ENCODE measurements at regions not wholly inside any gene's neighbourhood (a gene's known extent, or its start where the extent isn't known, plus 50 kb on each side); places are given as distances from the start of the nearest gene placed in this dataset.

DNA sequence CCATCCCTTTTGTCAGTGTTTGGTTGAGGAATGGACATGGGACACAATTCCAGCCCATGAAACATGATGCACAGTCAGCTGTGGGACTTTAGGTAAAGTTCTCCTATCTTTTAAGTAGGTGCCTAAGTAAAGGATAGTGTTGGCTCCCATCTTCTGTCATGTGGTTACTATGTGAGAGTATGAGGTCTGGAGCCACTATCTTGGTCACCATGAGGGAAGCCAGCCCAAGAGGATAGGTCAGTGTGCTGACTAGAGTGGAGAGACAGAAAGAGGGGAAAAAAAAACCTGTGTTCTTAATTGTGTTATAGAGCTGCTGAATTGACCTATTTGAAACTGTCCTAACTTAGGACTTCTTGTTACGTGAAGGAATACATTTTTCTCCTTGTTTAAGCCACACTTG is 89.7 kb upstream of the NAMPT start:
- TF ChIP-seq CTCF (optimal IDR thresholded peaks at IDR 0.05 in 1 of 3, IDR thresholded peaks at IDR 0.05 in 1 of 3, conservative IDR thresholded peaks at IDR 0.05 in 1 of 3; ENCODE audit: extremely low read depth in 1 of 3, insufficient read depth in 2 of 3, low read length in 3 of 3) (no peak), EZH2 (IDR thresholded peaks at IDR 0.05; ENCODE audit: low read length) (no peak)
